Endothelial cell of hepatic sinusoid (primary cell): ENCODE measurements at regions not wholly inside any gene's neighbourhood (a gene's known extent, or its start where the extent isn't known, plus 50 kb on each side); places are given as distances from the start of the nearest gene placed in this dataset.
"Not testable (repeated sequence)": the region's sequence is repeated elsewhere in the genome, so short reads cannot be mapped to it uniquely, and the experiment has no call there.

Experiments used
- in situ Hi-C: cut with HindIII; loops from 2 replicates; pipeline ENCODE4 v1.10.0; 2017; ENCODE audit warnings: low sequenced_read_pairs

- in situ Hi-C loops = no loop called here
Measured at GRCh38 chr5:67897431-67897830, 318.1 kb upstream of the PIK3R1 start.

DNA sequence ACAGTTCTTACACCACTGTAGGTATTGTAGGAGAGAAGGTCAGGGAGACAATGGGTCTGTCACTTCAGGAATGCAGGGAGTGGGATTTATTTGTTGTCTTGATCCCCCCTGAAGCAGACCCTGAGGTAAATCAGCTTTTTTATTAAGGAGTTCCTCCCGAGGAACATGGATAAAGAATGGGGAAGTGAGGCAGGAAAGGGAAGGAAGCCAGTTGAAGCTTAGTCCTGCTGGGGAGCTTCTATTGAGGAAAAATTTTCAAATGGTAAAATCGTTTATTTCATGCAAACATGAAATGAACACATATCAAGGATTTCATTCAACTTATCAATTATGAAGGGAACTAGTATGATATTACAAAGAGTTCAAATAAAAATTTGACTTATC lies 318.6 kb upstream of the PIK3R1 start:
- in situ Hi-C loops = no loop called here

DNA sequence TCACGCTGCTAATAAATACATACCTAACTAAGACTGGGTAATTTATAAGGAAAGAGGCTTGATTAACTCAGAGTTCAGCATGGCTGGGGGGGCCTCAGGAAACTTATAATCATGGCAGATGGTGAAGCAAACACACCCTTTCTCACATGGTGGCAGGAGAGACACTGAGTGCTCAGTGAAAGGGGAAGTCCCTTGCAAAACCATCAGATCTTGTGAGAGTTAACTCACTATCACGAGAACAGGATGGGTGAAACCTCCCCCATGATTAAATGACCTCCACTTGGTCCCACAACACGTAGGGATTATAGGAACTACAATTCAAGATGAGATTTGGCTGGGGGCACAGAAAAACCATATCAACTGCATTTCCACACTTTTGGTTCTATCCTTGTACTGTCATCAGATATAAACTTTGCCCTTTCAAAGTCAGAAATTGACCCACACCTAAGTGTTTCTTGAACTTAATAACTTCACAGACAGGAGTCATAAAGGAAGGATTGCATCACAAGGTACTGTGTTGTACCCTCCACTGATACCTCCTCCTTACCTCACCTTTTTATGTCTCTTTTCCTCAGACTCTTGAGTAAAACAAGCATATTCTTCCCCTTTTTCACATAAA lies 319.1 kb upstream of the PIK3R1 start:
- in situ Hi-C loops = no loop called here

DNA sequence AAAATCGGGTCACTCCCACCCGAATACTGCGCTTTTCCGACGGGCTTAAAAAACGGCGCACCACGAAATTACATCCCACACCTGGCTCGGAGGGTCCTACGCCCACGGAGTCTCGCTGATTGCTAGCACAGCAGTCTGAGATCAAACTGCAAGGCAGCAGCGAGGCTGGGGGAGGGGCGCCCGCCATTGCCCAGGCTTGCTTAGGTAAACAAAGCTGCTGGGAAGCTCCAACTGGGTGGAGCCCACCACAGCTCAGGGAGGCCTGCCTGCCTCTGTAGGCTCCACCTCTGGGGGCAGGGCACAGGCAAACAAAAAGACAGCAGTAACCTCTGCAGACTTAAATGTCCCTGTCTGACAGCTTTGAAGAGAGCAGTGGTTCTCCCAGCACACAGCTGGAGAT lies 325.7 kb upstream of the PIK3R1 start:
- in situ Hi-C loops = not testable (repeated sequence)

DNA sequence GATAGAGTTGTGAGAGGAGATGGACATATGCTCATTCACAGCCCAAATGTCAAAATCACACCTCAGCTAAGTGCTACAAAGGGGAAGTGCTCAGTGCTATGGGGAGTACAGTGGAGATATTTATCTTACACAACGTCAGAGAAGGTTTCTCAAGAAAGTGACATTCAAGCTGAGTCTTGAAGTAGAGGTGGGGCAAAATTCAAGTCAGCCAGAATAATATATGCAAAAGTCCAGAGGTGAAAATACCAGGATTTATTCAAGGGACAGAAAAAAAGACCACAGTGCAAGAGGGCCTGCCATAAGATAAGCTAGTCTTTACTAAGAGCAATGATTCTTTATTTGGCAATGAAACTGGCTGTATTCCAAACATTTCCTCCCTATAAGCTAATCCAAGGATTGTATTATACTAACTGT lies 327.8 kb upstream of the PIK3R1 start:
- in situ Hi-C loops = no loop called here

DNA sequence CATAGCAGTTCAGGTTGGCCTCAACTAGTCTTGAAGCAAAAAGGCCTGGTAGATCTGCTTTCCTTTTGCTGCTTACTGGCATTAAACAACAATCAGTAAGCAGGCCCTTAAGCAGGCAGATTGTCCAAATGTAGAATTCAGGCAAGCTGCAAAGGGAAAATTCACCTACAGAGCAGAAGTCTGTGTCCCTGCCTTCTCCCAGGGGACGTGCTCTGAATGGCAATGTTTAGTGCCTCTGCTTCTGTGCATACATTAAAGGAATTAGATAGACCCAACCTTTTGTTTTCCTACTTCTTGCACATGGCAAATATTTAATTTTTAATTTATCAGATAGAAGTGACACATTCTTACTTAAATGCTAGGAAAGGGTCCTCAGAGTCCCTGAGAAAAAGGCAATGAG lies 328.8 kb upstream of the PIK3R1 start:
- in situ Hi-C loops = no loop called here

- in situ Hi-C loops = no loop called here
Measured at GRCh38 chr5:67880876-67881275, 334.7 kb upstream of the PIK3R1 start.

DNA sequence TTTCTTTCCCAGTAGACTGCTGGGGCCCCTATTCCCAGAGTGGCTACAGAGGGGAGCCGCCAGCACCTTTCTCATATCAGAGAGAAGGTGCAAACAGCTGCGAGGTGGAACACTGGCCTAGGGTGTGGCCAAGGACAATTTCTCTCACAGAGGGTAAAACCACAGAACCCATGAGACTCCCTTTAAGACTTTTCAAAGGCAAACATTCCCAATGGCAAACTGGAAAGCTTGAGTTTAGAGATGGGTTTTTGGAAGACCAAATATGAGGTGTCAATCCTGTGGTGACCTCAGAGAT lies 335.1 kb upstream of the PIK3R1 start:
- in situ Hi-C loops = no loop called here

GRCh38 chr5:67879620-67880510 lies 335.7 kb upstream of the PIK3R1 start:
- in situ Hi-C loops = no loop called here

- in situ Hi-C loops = no loop called here
Measured at GRCh38 chr5:67878933-67879332, 336.6 kb upstream of the PIK3R1 start.

GRCh38 chr5:67876371-67876770 lies 339.2 kb upstream of the PIK3R1 start:
- in situ Hi-C loops = no loop called here

GRCh38 chr5:67875601-67876000 lies 340.0 kb upstream of the PIK3R1 start:
- in situ Hi-C loops = no loop called here

DNA sequence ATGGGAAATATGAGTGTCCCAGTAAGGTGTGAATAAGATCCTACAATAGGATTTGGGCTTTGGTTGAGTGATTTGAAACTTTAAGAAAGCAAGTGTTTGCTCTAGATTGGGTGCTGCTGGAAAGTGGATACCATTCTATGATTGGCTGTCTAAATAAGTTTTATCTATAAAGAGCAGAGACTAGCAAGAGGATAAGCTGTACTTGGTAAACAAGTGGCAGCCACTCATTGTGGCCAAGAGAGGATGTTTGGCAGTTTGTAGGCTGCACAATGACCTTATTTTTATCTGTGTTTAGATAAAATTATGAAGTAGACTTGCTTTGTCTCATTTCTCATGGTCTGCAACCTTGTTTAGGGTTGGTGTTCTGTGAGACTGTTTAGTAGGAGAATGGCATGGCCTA lies 341.6 kb upstream of the PIK3R1 start:
- in situ Hi-C loops = no loop called here

- in situ Hi-C loops = no loop called here
Measured at GRCh38 chr5:67870662-67871061, 344.9 kb upstream of the PIK3R1 start.

DNA sequence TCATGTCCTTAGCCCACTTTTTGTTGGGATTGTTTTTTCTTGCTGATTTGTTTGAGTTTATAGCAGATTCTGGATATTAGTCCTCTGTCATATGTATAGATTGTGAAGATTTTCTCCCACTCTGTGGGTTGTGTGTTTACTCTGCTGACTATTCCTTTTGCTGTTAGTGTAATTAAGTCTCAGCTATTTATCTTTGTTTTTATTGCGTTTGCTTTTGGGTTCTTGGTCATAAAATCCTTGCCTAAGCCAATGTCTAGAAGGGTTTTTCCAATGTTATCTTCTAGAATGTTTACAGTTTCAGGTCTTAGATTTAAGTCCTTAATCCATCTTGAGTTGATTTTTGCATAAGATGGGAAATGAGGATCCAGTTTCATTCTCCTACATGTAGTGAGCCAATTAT lies 351.2 kb upstream of the PIK3R1 start:
- in situ Hi-C loops = not testable (repeated sequence)

DNA sequence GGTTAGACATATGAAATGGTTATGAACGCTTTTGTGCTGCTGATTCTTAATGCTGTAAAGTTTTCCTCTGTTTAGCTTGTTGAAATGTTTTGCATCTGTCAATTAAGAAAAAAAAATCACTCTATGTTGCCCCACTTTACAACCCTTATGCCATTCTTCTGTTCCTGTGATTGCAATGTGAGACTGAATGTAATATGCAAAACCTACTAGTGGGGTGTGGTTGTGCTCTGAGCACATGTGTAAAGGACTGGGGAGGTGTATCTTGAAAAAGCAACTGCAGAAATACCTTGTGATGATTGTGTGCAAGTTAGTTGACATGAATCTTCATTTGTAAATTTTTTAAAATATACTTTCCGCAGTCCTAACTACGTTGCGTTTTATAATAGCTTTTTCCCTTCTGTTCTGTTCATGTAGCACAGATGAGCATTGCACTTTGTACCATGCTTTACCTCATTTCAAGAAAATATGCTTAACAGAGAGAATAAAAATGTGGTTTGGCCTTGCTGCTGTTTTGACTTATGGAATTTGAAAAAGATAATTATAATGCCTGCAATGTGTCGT lies 357.0 kb upstream of the PIK3R1 start:
- in situ Hi-C loops = no loop called here

GRCh38 chr5:67857502-67857901 lies 358.1 kb upstream of the PIK3R1 start:
- in situ Hi-C loops = no loop called here

GRCh38 chr5:67855523-67855922 lies 360.0 kb upstream of the PIK3R1 start:
- in situ Hi-C loops = no loop called here

DNA sequence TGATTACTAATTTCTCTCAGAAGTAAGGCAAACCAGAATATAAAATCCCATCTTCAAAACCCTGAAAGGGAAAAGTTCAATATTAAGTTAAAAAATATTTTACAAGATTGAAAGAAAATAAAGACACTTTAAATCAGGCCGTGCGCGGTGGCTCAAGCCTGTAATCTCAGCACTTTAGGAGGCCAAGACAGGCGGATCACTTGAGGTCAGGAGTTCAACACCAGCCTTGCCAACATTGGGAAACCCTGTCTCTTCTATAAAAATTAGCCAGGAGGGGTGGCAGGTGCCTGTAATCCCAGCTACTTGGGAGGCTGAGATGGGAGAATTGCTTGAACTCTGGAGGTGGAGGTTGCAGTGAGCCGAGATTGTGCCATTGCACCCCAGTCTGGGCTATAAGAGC lies 364.6 kb upstream of the PIK3R1 start:
- in situ Hi-C loops = not testable (repeated sequence)

DNA sequence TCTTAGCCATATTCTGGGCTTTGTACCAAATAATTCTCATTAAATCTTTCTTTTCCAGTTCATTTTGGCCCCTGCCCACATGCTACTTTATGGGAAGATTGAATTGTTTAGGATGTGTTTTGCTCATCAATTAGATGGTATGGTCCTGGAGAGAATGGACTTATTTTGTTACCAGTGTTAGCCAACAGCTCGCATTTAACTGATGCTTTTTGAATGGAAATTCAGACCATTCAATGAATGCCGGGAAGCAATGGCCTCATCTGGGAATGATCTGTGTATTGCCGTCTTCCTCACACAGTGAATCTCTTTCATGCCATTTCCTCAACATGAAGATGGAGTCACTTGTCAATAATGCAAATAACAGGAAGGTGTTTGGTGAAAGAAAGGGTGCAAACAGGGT lies 370.6 kb upstream of the PIK3R1 start:
- in situ Hi-C loops = no loop called here

DNA sequence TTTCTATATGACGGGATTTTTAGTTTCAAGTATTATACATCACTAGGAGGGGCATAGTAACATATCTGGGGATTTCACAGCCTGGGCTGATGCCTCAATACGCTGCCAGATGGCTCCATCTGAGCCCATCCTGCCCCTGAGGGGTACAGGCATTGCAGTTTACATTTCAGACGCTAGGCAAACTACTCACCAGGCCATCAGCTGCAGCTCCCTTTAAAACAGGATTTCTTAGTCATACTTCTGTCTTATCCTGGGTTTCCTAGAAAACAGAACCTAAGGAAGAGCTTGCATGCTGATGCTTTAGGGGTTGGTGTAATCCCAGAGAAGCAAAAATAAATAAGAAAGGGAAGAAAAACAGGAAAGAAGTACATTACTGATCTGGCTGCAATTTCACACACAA lies 372.8 kb upstream of the PIK3R1 start:
- in situ Hi-C loops = no loop called here

DNA sequence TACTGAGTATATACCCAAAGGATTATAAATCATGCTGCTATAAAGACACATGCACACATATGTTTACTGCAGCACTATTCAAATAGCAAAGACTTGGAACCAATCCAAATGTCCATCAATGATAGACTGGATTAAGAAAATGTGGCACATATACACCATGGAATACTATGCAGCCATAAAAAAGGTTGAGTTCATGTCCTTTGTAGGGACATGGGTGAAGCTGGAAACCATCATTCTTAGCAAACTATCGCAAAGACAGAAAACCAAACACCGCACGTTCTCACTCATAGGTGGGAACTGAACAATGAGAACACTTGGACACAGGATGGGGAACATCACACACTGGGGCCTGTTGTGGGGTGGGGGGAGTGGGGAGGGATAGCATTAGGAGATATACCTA lies 378.3 kb upstream of the PIK3R1 start:
- in situ Hi-C loops = not testable (repeated sequence)
